Neuronal stem cell (in vitro differentiated cells): ENCODE measurements at regions not wholly inside any gene's neighbourhood (a gene's known extent, or its start where the extent isn't known, plus 50 kb on each side); places are given as distances from the start of the nearest gene placed in this dataset.
A peak's percentile ranks its signal among the peaks of the same experiment; 100 is the strongest.

ENCODE experiments used
- DNase-seq: peaks from one replicate; pipeline ENCODE4 v3.0.0-alpha.2; 2013; ENCODE audit warnings: low spot score
- H2AFZ ChIP-seq: one replicate; pipeline ENCODE4 v1.6.1; 2013; ENCODE audit warnings: mild to moderate bottlenecking, low read length, inconsistent platforms
- H2AK5ac ChIP-seq: 2 replicates; pipeline ENCODE4 v1.6.1; 2013; ENCODE audit warnings: low read depth, mild to moderate bottlenecking, inconsistent platforms, low read length, moderate library complexity, mixed read lengths
- H2BK120ac ChIP-seq: 2 replicates; pipeline ENCODE4 v1.6.1; 2013; ENCODE audit warnings: low read depth, mild to moderate bottlenecking, inconsistent platforms, low read length, moderate library complexity, mixed read lengths
- H2BK12ac ChIP-seq: one replicate; pipeline ENCODE4 v1.6.1; 2013; ENCODE audit warnings: low read length, inconsistent platforms
- H2BK15ac ChIP-seq: 2 replicates; pipeline ENCODE4 v1.6.1; 2013; ENCODE audit warnings: mild to moderate bottlenecking, low read length, inconsistent platforms, mixed read lengths
- H2BK5ac ChIP-seq: one replicate; pipeline ENCODE4 v1.6.1; 2013; ENCODE audit warnings: inconsistent platforms, mild to moderate bottlenecking, low read length, moderate library complexity
- H3K14ac ChIP-seq: one replicate; pipeline ENCODE4 v1.6.1; 2013; ENCODE audit warnings: low read length, inconsistent platforms
- H3K18ac ChIP-seq: 2 replicates; pipeline ENCODE4 v1.6.1; 2013; ENCODE audit warnings: low read length, inconsistent platforms
- H3K23ac ChIP-seq: 2 replicates; pipeline ENCODE4 v1.6.1; 2013; ENCODE audit warnings: low read depth, mild to moderate bottlenecking, mixed read lengths, low read length, inconsistent platforms; ENCODE audit not compliant: poor library complexity
- H3K27ac ChIP-seq: replicated peaks from 3 replicates; pipeline ENCODE4 v1.5.1; 2013; ENCODE audit warnings: low read length, inconsistent platforms
- H3K27me3 ChIP-seq, 3 experiments: 2 replicates each; pipeline ENCODE4 v1.6.1; 2013; ENCODE audit warnings: low read length in 3 of 3, mild to moderate bottlenecking in 2 of 3, inconsistent platforms in 1 of 3, low read depth in 1 of 3, mixed read lengths in 1 of 3, moderate library complexity in 1 of 3; ENCODE audit not compliant: control insufficient read depth in 3 of 3, insufficient read depth in 3 of 3
- H3K36me3 ChIP-seq, 2 donors: replicated peaks in 1 of 2; 2 replicates each; pipeline ENCODE4 v1.6.1; 2013; ENCODE audit warnings: low read length in 2 of 2; ENCODE audit not compliant: control insufficient read depth in 2 of 2, insufficient read depth in 2 of 2
- H3K4ac ChIP-seq: 2 replicates; pipeline ENCODE4 v1.6.1; 2013; ENCODE audit warnings: inconsistent platforms, mild to moderate bottlenecking, low read length, moderate library complexity
- H3K4me1 ChIP-seq, 2 donors: 1 replicate in 1 of 2; 2 replicates in 1 of 2; pipeline ENCODE4 v1.6.1; 2013; ENCODE audit warnings: low read length in 2 of 2, low read depth in 1 of 2; ENCODE audit not compliant: control insufficient read depth in 2 of 2, insufficient read depth in 1 of 2
- H3K4me2 ChIP-seq: one replicate; pipeline ENCODE4 v1.6.1; 2013; ENCODE audit warnings: mild to moderate bottlenecking, low read length, inconsistent platforms; ENCODE audit not compliant: insufficient read depth, poor library complexity, severe bottlenecking
- H3K4me3 ChIP-seq, 2 donors: 2 replicates each; pipeline ENCODE4 v1.5.1; 2013; ENCODE audit warnings: low read length in 2 of 2, mild to moderate bottlenecking in 2 of 2, inconsistent platforms in 1 of 2, moderate library complexity in 1 of 2
- H3K79me1 ChIP-seq: one replicate; pipeline ENCODE4 v1.6.1; 2013; ENCODE audit warnings: low read depth, mild to moderate bottlenecking, inconsistent platforms, low read length, moderate library complexity
- H3K9ac ChIP-seq: one replicate; pipeline ENCODE4 v1.6.1; 2013; ENCODE audit warnings: mild to moderate bottlenecking, low read depth, low read length, inconsistent platforms; ENCODE audit not compliant: poor library complexity
- H3K9me3 ChIP-seq, 2 donors: replicated peaks in 1 of 2; 2 replicates each; pipeline versions ENCODE3 to v1.6.1; 2013; ENCODE audit warnings: low read length in 2 of 2, mild to moderate bottlenecking in 2 of 2, inconsistent platforms in 1 of 2, low read depth in 1 of 2, mixed read lengths in 1 of 2, moderate library complexity in 1 of 2; ENCODE audit not compliant: control insufficient read depth in 2 of 2, insufficient read depth in 1 of 2
- H4K8ac ChIP-seq: one replicate; pipeline ENCODE4 v1.6.1; 2013; ENCODE audit warnings: low read depth, mild to moderate bottlenecking, inconsistent platforms, low read length, moderate library complexity
- H4K91ac ChIP-seq: one replicate; pipeline ENCODE4 v1.6.1; 2013; ENCODE audit warnings: low read length, low read depth, mild to moderate bottlenecking, inconsistent platforms; ENCODE audit not compliant: poor library complexity
- WGBS, 2 donors: extraction: QIAGEN DNeasy Blood & Tissue Kit; methylation state at CpG; one replicate each; pipeline ENCODE4 v1.1.7; 2013; ENCODE audit warnings: missing lambda C conversion rate in 2 of 2, mixed read lengths in 1 of 2; ENCODE audit not compliant: insufficient read length in 2 of 2, insufficient replicate concordance in 1 of 2; ENCODE audit errors: extremely low coverage in 2 of 2; 5-methylcytosine and 5-hydroxymethylcytosine counted together

GRCh38 chr14:104422837-104423681 lies 156.5 kb upstream of the C14orf180 start:
- H3K27ac ChIP-seq, result no peak overlapping the region
- H2AFZ ChIP-seq, result no peak overlapping the region
- no peak for DNase-seq
- peaks cover 3 to 23% of the 10 kb centered on the region in 2 donors for H3K4me1 ChIP-seq
- H2BK15ac ChIP-seq, result no peak overlapping the region
- H3K9me3 ChIP-seq, result no peaks in the 10 kb centered on the region
- peak overlapping the region; percentile 64 for H4K91ac ChIP-seq
- H2AK5ac ChIP-seq, result peak overlapping the region; percentile 87
- H3K27me3 ChIP-seq, result peaks cover 0 to 29% (median 0%) of the 10 kb centered on the region in 3 experiments
- peak overlapping the region; percentile 57 for H3K14ac ChIP-seq
- no peak overlapping the region for H4K8ac ChIP-seq
- no CpG with 5 or more reads among the region's 29 CpGs for WGBS, 2 donors
- H3K36me3 ChIP-seq, result no peaks in the 10 kb centered on the region
- peak overlapping the region; percentile 76 for H3K18ac ChIP-seq
- H2BK5ac ChIP-seq, result peak overlapping the region; percentile 48
- H3K79me1 ChIP-seq, result no peaks in the 10 kb centered on the region
- H3K4ac ChIP-seq, result peak overlapping the region; percentile 39
- H2BK12ac ChIP-seq, result peak overlapping the region; percentile 60
- no peak overlapping the region for H3K23ac ChIP-seq
- H2BK120ac ChIP-seq, result peak overlapping the region; percentile 22
- no peak overlapping the region for H3K4me2 ChIP-seq
- peak overlapping the region; percentile 30 for H3K9ac ChIP-seq
- H3K4me3 ChIP-seq, result no peak overlapping the region

- Histone ChIP-seq H2BK5ac (no peak overlapping the region), H3K4ac (peak overlapping the region; percentile 45), H3K4me1 (peaks cover 3 to 30% of the 10 kb centered on the region in 2 donors), H3K79me1 (no peaks in the 10 kb centered on the region), H3K36me3 (no peaks in the 10 kb centered on the region), H3K4me3 (no peak overlapping the region), H2AK5ac (peak overlapping the region; percentile 82), H2AFZ (no peak overlapping the region), H2BK12ac (peak overlapping the region; percentile 91), H3K27ac (no peak overlapping the region), H3K4me2 (no peak overlapping the region), H3K23ac (peak overlapping the region; percentile 20), H3K14ac (peak overlapping the region; percentile 39), H3K9ac (no peak overlapping the region), H3K9me3 (no peaks in the 10 kb centered on the region), H3K27me3 (peaks cover 0 to 29% (median 0%) of the 10 kb centered on the region in 3 experiments), H3K18ac (peak overlapping the region; percentile 68), H2BK120ac (no peak overlapping the region), H4K8ac (no peak overlapping the region), H2BK15ac (peak overlapping the region; percentile 70), H4K91ac (no peak overlapping the region)
- WGBS, 2 donors, result no CpG with 5 or more reads among the region's 17 CpGs
- no peak for DNase-seq
Measured at GRCh38 chr14:104423701-104424405, 155.7 kb upstream of the C14orf180 start.

GRCh38 chr14:104424406-104425072 lies 155.0 kb upstream of the C14orf180 start:
- peak overlapping the region; percentile 67 for H2BK5ac ChIP-seq
- peaks cover 0 to 29% (median 0%) of the 10 kb centered on the region in 3 experiments for H3K27me3 ChIP-seq
- H3K9ac ChIP-seq, result no peak overlapping the region
- DNase-seq, result no peak
- H4K91ac ChIP-seq, result peak overlapping the region; percentile 35
- H2AFZ ChIP-seq, result no peak overlapping the region
- H3K27ac ChIP-seq, result no peak overlapping the region
- peak overlapping the region; percentile 39 for H3K14ac ChIP-seq
- H3K23ac ChIP-seq, result peak overlapping the region; percentile 58
- no peak overlapping the region for H2BK12ac ChIP-seq
- WGBS, 2 donors, result no CpG with 5 or more reads among the region's 24 CpGs
- H3K36me3 ChIP-seq, result no peaks in the 10 kb centered on the region
- no peak overlapping the region for H3K4me3 ChIP-seq
- H3K4me1 ChIP-seq, result peaks cover 3 to 30% of the 10 kb centered on the region in 2 donors
- H2AK5ac ChIP-seq, result peak overlapping the region; percentile 89
- H4K8ac ChIP-seq, result peak overlapping the region; percentile 97
- H3K4ac ChIP-seq, result peak overlapping the region; percentile 80
- peak overlapping the region; percentile 70 for H2BK15ac ChIP-seq
- H3K4me2 ChIP-seq, result no peak overlapping the region
- H3K79me1 ChIP-seq, result no peaks in the 10 kb centered on the region
- H3K18ac ChIP-seq, result peak overlapping the region; percentile 75
- no peaks in the 10 kb centered on the region for H3K9me3 ChIP-seq
- no peak overlapping the region for H2BK120ac ChIP-seq
